K562 (cell line): ENCODE measurements at regions not wholly inside any gene's neighbourhood (a gene's known extent, or its start where the extent isn't known, plus 50 kb on each side); places are given as distances from the start of the nearest gene placed in this dataset.

ENCODE experiments used
- ATAC-seq: fragments of 200-7000 bp; cut with Tn5 transposase; 3 replicates; pipeline ENCODE4 v1.9.1; 2020; ENCODE audit warnings: moderate library complexity
- BruUV-seq: library from RNA; stranded (reverse); fragments of 400-500 nt; replicated peaks from 2 replicates; lab custom pipeline; 2021; lab: Mats Ljungman, UMichigan
- CTCF ChIA-PET: fragments of 300-600 bp; formaldehyde crosslinking; extraction: SDS; loops from one replicate; lab custom pipeline; 2021; ENCODE audit warnings: low intra/inter-chr PET ratio; lab: Yijun Ruan, JAX
- POLR2A ChIA-PET: fragments of 300-600, 350-650 bp; sonication (Branson Sonifier 250); formaldehyde crosslinking; extraction: SDS; loops from one replicate; lab custom pipeline; 2021; ENCODE audit warnings: antibody characterized with exemption, inconsistent platforms; lab: Yijun Ruan, JAX
- DNase-seq, 4 experiments: peaks; one replicate each; pipeline versions ENCODE4 v3.0.0 to v3.0.0-alpha.2; 2011 to 2018; ENCODE audit warnings: low spot score in 3 of 4, mixed read lengths in 3 of 4; ENCODE audit errors: extremely low read depth in 1 of 4
- FAIRE-seq: peaks from 2 replicates; lab custom pipeline; 2011; peaks lifted over from hg19 to GRCh38; lab: Jason Lieb, UNC
- H2AFZ ChIP-seq: 2 replicates; pipeline ENCODE4 v1.6.0; 2011; ENCODE audit warnings: low read depth, low read length, control low read depth, inconsistent platforms
- H3K27ac ChIP-seq: fragments of 200-600 bp; 3 replicates; pipeline ENCODE4 v1.8.0; 2011; ENCODE audit warnings: low read depth, mild to moderate bottlenecking, control low read depth, inconsistent platforms, low read length, moderate library complexity, mixed read lengths; ENCODE audit errors: extremely low read depth
- H3K27me3 ChIP-seq, 2 experiments: fragments of 300-600 bp in 1 of 2; 2 replicates in 1 of 2; 3 replicates in 1 of 2; pipeline versions ENCODE4 v1.6.0 to v1.8.0; 2011; ENCODE audit warnings: inconsistent platforms in 2 of 2, low read length in 2 of 2, mild to moderate bottlenecking in 1 of 2, mixed read lengths in 1 of 2, moderate library complexity in 1 of 2; ENCODE audit not compliant: control insufficient read depth in 2 of 2, insufficient read depth in 2 of 2
- H3K36me3 ChIP-seq: fragments of 300-600 bp; 3 replicates; pipeline ENCODE4 v1.8.0; 2011; ENCODE audit warnings: mild to moderate bottlenecking, low read length, inconsistent platforms; ENCODE audit not compliant: control insufficient read depth, insufficient read depth
- H3K4me1 ChIP-seq, 2 experiments: fragments of 200-600 bp in 1 of 2; replicated peaks in 1 of 2; 2 replicates in 1 of 2; 3 replicates in 1 of 2; pipeline versions ENCODE4 v1.5.1 to v1.8.0; 2011; ENCODE audit warnings: inconsistent platforms in 2 of 2, low read length in 2 of 2, mild to moderate bottlenecking in 1 of 2, mixed read lengths in 1 of 2, moderate library complexity in 1 of 2; ENCODE audit not compliant: control insufficient read depth in 2 of 2, insufficient read depth in 2 of 2
- H3K4me2 ChIP-seq: 2 replicates; pipeline ENCODE4 v1.6.1; 2011; ENCODE audit warnings: low read length, control low read depth, inconsistent platforms, mixed read lengths; ENCODE audit not compliant: insufficient read depth
- H3K4me3 ChIP-seq: fragments of 200-600 bp; sonication (generic), shearing (Covaris generic); 2 replicates; pipeline ENCODE4 v1.5.1; 2016; ENCODE audit warnings: control low read depth, inconsistent platforms
- H3K79me2 ChIP-seq: fragments of 200-600 bp; 3 replicates; pipeline ENCODE4 v1.8.0; 2011; ENCODE audit warnings: low read length, inconsistent platforms; ENCODE audit not compliant: control insufficient read depth, insufficient read depth
- H3K9ac ChIP-seq, 2 experiments: 2 replicates each; pipeline versions ENCODE4 v1.6.0 to v1.6.1; 2011; ENCODE audit warnings: low read depth in 2 of 2, low read length in 2 of 2, control low read depth in 1 of 2, inconsistent platforms in 1 of 2, mild to moderate bottlenecking in 1 of 2, mixed read lengths in 1 of 2; ENCODE audit not compliant: insufficient read depth in 1 of 2
- H3K9me1 ChIP-seq: one replicate; pipeline ENCODE4 v1.6.0; 2011; ENCODE audit warnings: inconsistent platforms, mild to moderate bottlenecking, low read length, moderate library complexity; ENCODE audit not compliant: control insufficient read depth, insufficient read depth
- H3K9me3 ChIP-seq: replicated peaks from 2 replicates; pipeline ENCODE4 v1.5.1; 2011; ENCODE audit warnings: low read depth, low read length, inconsistent platforms; ENCODE audit not compliant: control insufficient read depth, insufficient read depth
- H4K20me1 ChIP-seq: replicated peaks from 2 replicates; pipeline ENCODE4 v1.6.1; 2011; ENCODE audit warnings: low read length, inconsistent platforms, mixed read lengths; ENCODE audit not compliant: control insufficient read depth, insufficient read depth
- CBX1 ChIP-seq: sonication (generic); IDR thresholded peaks from 2 replicates; pipeline ENCODE4 v1.6.1; 2016; ENCODE audit warnings: antibody characterized with exemption, low read depth, mild to moderate bottlenecking
- CHD7 ChIP-seq: fragments of 200-600 bp; sonication (generic); IDR thresholded peaks from one replicate; pipeline ENCODE4 v1.6.1; 2012; ENCODE audit warnings: mild to moderate bottlenecking, low read depth, low read length, inconsistent platforms
- CREM ChIP-seq: IDR thresholded peaks from 2 replicates; pipeline ENCODE4 v1.6.1; 2014; ENCODE audit warnings: antibody characterized with exemption, low read depth
- IRF2 ChIP-seq: sonication (generic); formaldehyde crosslinking; IDR thresholded peaks from 2 replicates; pipeline ENCODE4 v1.8.1; 2022; ENCODE audit warnings: mild to moderate bottlenecking, missing genetic modification reagents
- MAX ChIP-seq: sonication (generic); formaldehyde crosslinking; IDR thresholded peaks from 2 replicates; pipeline ENCODE4 v1.9.0; 2022; ENCODE audit warnings: mild to moderate bottlenecking, missing genetic modification reagents
- NCOA4 ChIP-seq: fragments of 450-650 bp; IDR thresholded peaks from 2 replicates; pipeline ENCODE4 v1.6.1; 2018; ENCODE audit warnings: mild to moderate bottlenecking; ENCODE audit not compliant: partially characterized antibody
- NCOR1 ChIP-seq: fragments of 450-650 bp; IDR thresholded peaks from 2 replicates; pipeline ENCODE4 v1.6.1; 2016; ENCODE audit warnings: mild to moderate bottlenecking, moderate library complexity
- TAF9B ChIP-seq: fragments of 450-650 bp; IDR thresholded peaks from 2 replicates; pipeline ENCODE4 v1.6.1; 2018; ENCODE audit warnings: mild to moderate bottlenecking; ENCODE audit not compliant: partially characterized antibody
- ZNF583 ChIP-seq: fragments of 250-450 bp; sonication (Bioruptor Pico); IDR thresholded peaks from 2 replicates; pipeline ENCODE4 v1.4.0; 2020
- WGBS: fragments of 100-300 bp; shearing (Covaris generic); methylation state at CpG from one replicate; pipeline ENCODE4 v1.1.6; 2016; ENCODE audit warnings: low coverage, mixed read lengths; ENCODE audit not compliant: insufficient coverage; ENCODE audit errors: missing lambda C conversion rate; 5-methylcytosine and 5-hydroxymethylcytosine counted together
- in situ Hi-C: fragments of 300-500 bp; cut with MboI; formaldehyde crosslinking; loops from 4 replicates; pipeline ENCODE4 v1.15.0; 2018; ENCODE audit warnings: inconsistent platforms, mixed read lengths
- intact Hi-C: fragments of 100-400 bp; cut with micrococcal nuclease; formaldehyde crosslinking; loops from 2 replicates; pipeline ENCODE4 v1.14.2; 2022
- TF ChIP-seq, protein P1 (sequence below): sonication (generic); formaldehyde crosslinking; IDR thresholded peaks from 2 replicates; pipeline ENCODE4 v1.8.0; 2022; ENCODE audit warnings: missing genetic modification reagents, mild to moderate bottlenecking, borderline replicate concordance

- FAIRE-seq: no peak
- Histone ChIP-seq H3K9me1 (no peaks in the 10 kb centered on the region), H3K9me3 (no peaks in the 10 kb centered on the region), H3K79me2 (no peaks in the 10 kb centered on the region), H3K4me3 (no peak overlapping the region), H4K20me1 (no peaks in the 10 kb centered on the region), H3K36me3 (no peaks in the 10 kb centered on the region), H2AFZ (no peak overlapping the region), H3K9ac (no peak overlapping the region), H3K27me3 (no peaks in the 10 kb centered on the region), H3K4me1 (no peaks in the 10 kb centered on the region), H3K4me2 (no peak overlapping the region), H3K27ac (no peak overlapping the region)
- intact Hi-C loops (no loop called here), in situ Hi-C loops (no loop called here)
- CTCF ChIA-PET: no interaction called here
- 4% methylated on average over 2 of the region's 2 CpGs for WGBS
- ATAC-seq: no peak
- TF ChIP-seq CHD7: no peak
- TF ChIP-seq IRF2 (CRISPR knock-in tag): no peak
- TF ChIP-seq, protein P1, sequence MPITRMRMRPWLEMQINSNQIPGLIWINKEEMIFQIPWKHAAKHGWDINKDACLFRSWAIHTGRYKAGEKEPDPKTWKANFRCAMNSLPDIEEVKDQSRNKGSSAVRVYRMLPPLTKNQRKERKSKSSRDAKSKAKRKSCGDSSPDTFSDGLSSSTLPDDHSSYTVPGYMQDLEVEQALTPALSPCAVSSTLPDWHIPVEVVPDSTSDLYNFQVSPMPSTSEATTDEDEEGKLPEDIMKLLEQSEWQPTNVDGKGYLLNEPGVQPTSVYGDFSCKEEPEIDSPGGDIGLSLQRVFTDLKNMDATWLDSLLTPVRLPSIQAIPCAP (CRISPR knock-in tag): no peak
- TF ChIP-seq TAF9B: no peak
- TF ChIP-seq NCOR1: no peak
- TF ChIP-seq NCOA4: no peak
- TF ChIP-seq MAX (CRISPR knock-in tag): no peak
- TF ChIP-seq CREM: no peak
- no peak for TF ChIP-seq CBX1
- TF ChIP-seq ZNF583: no peak
- DNase-seq: no peak
- POLR2A ChIA-PET: no interaction called here
- no TSS peak for BruUV-seq
Observed at GRCh38 chr3:30974071-30974470, 79.6 kb upstream of the GADL1 start.
